ENCODE measurements at regions not wholly inside any gene's neighbourhood (a gene's known extent, or its start where the extent isn't known, plus 50 kb on each side); places are given as distances from the start of the nearest gene placed in this dataset.
"Not testable (repeated sequence)": the region's sequence is repeated elsewhere in the genome, so short reads cannot be mapped to it uniquely, and the experiment has no call there.

DNA sequence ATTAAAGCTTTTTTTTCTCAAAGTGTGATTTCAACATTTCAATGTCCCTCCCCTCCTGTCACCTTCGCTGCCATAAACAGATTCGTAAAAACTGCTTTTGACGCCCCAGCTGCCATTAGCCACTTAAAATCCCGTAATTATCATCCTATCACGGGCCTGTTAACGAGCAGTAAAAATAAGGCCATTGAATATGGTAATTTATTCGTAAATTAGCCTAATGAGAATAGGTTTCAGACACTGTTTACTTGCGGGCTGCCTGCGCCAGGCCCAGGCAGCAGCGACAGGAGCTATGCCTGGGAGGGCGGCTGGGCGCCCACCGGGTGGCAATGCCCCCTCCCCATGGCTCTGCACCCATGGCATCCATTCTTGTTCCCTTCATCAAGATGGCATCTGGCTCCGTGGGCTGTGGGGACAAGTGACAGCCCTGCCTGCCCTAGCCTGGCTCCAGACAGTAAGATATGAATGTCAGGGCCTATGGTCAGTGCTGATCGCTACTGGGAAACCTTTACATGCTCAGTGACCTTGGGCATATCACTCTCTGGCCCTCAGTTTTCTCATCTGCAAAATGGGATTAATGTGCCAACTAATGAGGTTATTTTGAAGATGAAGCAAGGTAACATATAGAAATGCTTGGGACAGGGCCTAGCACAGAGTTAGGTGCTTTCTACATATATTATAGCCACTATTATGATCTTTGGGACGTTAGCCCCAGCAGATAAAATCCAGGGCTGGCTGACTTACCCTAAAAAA lies 500.8 kb downstream of the MN1 start:
- DNase-seq: no peak

DNA sequence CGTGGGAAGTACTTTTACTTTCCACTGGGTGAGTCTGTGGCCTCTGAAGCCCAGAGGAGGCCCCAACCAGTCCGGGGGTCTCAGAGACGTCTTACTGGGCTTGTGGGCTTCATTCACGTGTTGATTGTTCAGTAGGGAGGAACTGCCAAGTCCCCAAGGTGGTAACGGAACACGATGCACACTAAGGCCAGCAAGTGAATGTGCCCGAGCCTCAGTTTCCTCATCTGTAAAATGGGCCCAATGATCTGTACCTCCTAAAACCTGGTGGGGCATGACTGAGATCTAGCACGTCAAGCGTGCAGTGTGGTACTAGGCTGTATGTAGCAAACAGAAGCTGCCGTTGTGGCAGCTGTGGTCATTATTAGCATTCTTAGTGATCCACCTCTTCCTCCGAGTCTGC lies 499.1 kb downstream of the MN1 start:
- DNase-seq: no peak

DNA sequence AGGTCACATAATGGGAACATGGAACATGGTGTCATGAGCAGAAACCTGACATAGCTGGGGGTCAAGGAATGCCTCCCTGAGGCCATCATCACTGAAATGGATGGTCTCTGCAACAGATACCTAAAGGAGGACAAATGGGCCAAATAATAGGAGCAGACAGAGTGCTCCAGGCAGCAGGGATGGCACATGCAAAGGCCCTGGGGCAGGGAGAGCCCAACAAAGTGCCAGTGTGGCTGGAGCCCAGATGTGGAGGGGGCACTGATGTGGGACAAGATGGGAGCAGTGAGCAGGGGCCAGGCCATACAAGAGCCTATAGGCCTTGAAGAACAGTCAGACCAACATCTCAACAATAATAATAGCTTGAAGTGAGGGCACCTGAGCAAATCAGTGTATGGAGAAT lies 497.8 kb downstream of the MN1 start:
- DNase-seq: no peak

DNA sequence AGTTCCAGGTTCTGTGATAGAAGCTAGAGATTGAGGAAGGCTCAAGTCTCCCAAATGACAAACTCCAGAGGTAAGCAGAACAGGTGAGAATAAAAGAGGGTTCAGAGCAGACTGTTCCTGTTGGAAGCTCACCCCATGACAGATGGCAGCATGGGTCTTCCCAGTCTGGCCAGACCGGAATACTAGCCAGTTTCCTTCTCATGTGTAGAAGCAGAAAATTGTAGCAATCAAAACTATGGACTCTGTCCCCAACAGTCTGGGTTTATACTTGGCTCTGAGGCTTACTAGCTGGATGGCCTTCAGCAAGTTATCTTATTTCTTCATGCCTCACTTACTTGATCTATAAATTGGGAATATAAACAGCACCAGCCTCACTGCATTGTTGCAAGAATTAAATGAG lies 494.8 kb downstream of the MN1 start:
- DNase-seq: no peak

DNA sequence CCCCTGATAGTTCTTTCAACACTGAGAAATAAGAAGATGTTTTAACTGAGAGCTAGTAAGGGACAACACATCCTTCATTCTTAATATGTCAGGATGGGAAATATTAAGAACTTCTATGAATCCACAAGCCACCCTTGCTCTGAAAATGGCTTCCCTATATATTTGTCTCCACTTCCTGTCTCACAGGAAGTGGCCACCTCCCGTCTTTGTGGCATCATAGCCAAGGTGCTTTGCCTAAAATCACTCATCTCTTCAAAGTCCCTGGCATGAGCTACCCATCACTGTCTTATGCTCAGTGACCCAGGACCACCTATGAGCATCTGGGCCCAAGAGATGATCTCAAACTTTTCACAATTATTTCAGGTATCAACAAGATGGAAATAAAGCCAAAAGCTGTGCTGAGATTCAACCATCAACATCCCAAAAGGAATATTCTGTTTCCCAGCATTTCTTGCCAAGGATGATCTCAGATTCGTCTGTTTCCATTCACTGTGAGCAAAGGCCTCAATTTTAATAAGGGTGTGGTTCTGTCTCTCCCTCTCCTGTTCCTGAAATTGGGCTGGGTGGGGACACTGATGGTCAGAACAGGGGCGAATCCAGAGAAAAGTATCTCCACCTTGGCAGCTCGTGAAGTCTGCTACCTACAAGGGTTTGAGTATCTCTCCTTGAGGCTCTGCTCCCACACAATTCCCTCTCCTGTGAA lies 493.9 kb downstream of the MN1 start:
- no peak for DNase-seq

DNA sequence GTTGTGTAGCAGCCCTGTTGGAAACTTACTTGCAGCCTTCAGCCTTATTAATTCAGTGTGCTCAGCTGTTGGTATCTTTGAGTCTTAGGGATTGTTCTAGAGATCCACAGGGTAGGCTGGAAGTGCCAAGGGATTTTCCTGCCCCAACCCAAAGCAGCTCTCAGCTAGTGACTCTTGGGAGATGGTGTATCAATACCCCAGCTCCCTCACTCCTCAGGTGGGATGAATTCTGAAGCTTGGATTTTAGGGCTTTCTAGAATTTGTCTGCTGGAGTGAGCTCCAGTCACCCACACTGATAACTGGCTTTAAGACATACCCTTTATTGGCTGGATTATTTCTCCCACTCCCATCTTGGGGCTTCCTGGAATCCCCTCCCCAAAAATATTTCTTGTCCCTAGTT lies 493.0 kb downstream of the MN1 start:
- DNase-seq: no peak

DNA sequence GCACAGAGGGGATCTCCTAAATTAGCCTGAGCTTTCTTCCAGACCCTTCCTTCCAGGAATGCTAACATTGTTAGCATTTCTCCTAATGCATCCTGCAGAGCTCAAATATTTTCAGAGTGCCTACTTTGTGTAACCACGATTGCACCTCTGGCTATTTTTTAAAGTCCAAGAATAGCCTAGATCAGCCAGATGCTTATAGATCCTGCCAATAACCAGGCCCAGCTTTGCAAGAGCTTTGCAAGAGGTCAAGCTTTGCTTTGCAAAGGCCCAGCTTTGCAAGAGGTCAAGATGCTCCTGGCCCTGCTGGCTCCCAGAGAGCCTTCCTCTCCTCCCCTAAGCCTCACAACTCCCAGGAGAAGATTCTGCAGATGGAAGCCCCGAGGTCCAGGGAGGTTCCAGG lies 491.9 kb downstream of the MN1 start:
- no peak for DNase-seq

DNA sequence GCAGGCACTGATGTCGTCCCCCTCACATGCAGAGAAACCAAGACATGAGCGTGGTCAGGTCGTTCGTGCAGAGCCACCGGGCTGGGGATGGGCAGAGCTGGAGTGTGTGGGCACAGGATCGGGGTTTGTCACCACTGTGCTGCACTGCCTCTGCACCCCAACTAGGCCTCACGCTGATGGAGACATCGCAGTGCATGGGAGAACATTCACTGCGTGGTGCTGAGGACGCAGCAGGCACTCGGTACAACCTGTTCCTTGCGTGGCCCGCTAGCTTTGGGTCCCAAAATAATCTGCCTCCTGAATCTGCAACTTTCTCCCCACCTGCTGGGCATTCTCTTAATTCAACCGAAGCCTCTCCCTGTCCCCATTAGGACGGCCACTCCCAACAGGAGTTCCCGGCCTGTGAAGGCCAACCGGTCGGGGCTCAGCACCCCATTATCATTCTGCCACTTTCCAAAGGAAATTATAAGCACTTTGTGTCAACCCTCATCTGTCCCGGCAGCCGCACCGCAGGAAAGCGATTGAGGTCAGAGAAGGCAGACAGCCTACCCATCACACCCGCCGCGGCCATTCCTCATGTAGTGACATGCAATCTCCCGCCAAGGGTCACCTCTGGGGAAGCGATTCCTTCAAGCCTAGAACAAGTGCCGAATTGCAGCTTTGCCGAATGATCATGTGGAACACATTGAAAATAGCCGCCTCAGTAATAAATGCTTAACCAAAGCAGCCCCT lies 490.4 kb downstream of the MN1 start:
- DNase-seq: no peak

DNA sequence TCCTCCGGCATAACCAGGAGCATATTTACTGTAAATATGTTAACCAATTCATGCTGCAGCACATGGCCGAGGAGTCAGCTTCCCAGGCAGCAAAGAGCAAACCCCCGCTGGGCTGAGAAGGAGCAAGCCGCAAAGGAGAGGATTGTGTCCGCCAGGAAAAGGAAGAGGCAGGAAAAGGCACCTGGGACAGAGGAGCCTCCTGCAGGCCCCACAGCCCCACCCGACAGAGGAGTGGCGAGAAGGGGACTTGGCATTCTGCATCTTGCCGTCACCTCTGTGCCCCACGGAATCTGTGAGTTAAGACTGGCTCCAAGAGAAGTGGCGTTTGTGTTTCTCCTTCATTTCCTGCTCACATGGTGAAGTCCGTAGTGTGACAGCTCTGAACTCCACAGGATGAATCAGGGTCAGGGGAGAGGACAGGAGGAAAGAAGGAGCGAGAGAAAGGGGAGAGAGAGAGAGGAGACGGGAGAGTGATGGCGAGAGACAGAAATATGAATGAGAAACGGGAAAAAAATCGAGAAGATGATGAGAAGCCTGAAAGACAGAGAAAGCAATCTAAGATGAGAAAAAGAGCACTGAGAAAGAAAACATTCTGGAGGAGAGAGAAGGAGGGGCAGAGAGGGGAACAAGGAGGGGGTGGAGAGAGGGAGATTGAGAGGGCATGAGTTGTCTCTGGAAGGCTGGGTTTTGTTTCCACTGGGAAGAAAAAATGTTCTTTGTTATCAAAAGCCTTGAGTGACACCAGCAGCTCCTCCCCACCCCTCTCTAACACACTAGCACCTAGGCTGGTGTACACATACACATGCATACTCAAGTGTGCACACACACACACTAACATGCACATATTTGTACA lies 489.6 kb downstream of the MN1 start:
- no peak for DNase-seq

DNA sequence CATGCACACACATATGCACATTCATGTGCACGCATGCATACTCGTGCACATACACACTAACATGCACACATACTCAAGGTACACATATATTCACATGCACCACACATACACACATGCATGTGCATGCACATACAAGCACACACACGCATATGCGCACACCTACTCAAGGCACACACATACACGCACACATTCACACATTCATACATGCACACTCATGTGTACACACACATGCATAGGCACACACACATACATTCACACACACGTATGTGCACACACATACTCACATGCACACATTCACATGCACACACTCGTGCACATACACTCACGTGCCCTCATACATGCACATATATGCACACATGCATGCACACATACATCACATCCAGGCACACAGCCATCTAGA lies 489.0 kb downstream of the MN1 start:
- no peak for DNase-seq

DNA sequence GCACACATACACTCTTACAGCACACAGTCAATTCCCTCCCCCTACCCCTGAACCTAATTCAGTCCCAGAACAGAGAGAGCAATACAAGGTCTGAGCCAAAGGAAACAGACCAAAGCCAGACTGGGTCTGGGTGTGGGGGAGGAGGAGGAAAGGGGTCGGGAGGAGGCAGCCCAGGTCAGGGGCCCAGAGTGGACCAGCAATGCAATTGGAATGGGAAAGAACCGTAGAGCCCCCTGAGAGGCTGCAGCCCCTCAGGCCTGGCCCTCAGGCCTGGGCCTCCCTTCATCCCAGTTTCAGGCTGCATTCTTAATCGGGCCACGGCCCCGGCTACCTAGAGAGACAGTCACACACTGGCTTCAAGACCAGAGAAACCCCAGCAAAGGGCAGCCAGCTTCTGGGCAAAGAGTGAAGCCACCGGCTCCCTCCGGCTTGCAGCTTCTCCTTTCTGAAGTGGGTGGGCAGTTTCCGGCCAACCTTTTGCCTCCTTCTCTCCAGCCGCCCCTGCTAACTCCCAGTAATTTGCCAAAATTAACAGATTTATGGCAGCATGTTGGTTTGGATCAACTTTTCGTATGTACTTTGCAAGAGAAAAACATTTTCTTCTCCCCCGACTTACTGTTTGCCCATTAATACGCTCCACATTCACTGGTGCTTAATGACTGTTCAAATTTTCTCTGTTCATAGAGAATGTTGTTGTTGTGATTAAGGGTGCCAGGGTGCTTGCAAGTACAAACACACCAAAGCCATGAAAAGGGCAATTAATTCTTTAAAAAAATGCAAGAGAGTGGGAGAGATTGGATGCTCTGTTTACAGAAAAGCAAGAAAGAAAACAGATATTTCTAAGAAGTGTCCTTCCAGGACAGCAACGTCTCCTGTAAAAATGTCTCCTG lies 488.3 kb downstream of the MN1 start:
- DNase-seq: peak; percentile 31

DNA sequence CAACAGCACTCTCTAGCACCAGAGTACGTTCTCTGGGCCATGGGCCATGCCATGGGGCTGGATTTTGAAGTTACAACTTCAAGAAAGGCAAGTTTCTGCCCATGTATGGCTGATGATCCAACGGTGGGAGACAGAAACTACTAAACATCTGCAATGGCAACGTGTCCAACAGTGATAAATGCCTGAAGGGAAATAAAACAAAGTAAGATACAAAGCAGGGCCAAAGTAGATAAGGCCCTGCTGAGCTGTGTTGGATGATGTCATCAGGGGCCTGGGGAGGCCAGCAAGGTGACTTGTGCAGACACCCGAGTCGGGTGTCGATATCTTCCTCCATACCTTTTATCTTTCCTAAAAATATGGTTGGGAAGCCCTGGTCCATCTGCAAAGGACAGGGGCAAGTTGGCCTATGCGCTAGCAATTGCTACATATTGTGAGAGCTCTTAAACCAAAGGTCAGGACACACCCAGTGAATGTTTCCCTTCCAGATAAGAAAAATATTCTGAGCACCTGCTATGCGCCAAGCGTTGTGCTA lies 487.2 kb downstream of the MN1 start:
- DNase-seq: peak; percentile 93

DNA sequence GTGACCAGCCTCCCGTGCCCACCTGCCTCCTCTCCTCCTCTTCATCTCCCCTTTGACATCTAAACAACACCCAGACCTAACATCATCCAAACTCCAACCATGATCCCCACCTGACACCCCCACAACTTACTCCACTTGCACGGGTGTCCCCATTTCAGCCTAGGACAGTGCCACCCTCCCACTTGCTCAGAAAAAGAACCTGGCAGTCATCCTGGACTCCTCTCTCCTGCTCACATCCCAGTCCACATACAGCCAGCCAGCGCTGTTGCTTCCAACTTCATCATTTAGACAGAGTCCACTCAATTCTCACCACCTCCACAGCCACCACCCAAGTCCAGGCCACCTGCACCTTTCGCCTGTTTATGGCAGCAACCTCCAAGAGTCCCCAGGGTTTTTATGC lies 485.7 kb downstream of the MN1 start:
- no peak for DNase-seq

DNA sequence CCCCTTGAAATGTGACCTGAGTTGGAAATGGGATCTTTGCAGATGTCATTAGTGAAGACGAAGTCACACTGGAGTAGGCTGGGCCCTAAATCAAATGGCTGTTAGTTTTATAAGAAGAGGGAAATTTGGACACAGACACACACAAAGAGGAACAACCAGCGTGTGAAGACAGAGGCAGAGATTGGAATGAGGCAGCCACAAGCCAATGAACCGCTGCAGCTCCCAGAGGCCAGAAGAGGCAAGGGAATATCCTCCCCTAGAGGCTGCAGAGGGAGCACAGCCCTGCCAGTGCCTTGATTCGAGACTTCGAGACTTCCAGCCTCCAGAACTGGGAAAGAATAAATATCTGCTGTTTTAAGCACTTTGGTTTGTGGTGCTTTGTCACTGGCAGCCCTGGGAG lies 484.5 kb downstream of the MN1 start:
- DNase-seq: peak; percentile 31

DNA sequence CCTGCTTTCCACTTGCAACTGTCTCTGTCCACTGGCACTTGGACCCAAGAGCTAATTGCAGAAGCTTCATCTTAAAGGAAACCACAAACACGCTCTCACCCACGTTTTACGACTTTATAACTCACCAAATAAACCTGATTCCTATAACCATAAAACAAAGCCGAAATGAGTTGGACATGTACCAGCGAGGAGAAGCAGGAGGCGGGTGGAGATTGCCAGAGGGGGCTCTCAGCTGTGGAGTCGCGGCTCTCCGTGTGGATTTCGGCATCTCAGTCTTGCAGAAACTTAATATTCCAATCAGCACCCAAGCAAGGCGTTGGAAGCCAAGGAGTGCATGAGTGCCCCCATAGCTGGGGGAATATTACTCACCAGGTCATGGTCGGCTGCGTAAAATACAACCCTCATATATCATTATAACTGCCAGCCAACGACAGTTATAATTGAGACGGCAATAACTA lies 483.6 kb downstream of the MN1 start:
- peak; percentile 53 for DNase-seq

DNA sequence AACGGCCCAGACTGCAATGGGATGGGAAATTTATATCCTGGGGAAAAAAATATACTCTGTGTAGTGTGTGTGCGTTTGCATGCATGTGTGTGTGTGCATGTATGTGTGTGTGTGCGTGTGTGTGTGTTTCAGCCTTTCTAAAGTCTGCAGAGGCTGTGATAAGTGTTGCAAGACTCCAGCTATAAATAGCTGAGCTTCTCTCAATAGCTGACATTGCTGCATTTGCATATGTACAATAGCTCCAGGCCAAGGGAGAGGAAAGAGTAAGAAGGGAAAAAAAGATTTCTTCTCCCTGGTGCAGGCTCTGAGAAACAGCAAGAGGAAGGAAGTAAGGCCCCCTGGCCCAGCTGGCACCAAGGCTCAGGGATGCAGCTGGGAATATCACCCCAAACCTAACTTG lies 483.0 kb downstream of the MN1 start:
- peak; percentile 76 for DNase-seq

DNA sequence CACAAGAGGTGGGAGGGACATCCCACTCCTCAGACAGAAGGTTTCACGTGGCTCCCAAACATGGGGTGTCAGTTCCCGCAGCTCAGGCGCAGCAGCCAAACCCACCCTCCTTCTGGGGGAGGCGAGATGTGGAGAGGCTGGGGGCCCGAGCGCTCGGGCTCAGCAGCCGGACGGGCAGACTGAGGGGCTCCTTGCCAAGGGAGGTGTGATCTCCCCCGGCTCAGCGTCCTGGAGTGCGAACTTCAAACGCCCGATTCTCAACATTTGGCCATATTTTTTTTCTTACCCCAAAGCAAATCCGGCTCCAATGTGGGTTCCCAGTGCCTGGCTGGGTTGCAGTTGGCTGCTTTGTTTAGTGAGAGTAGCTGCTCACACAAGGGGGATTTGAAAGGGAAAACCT lies 477.9 kb downstream of the MN1 start:
- no peak for DNase-seq

DNA sequence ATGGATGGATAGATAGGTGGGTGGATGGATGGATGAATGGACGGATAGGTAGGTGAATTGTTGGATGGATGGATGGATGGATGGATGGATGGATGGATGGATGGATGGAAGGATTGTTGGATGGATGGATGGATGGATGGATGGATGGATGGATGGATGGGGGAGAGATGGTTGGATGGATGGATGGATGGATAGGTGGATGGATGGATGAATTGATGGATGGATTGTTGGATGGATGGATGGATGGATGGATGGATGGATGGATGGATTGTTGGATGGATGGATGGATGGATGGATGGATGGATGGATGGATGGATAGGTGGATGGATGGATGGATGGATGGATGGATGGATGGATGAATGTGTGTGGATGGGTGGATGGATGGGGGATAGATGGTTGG lies 476.6 kb downstream of the MN1 start:
- DNase-seq: not testable (repeated sequence)

DNA sequence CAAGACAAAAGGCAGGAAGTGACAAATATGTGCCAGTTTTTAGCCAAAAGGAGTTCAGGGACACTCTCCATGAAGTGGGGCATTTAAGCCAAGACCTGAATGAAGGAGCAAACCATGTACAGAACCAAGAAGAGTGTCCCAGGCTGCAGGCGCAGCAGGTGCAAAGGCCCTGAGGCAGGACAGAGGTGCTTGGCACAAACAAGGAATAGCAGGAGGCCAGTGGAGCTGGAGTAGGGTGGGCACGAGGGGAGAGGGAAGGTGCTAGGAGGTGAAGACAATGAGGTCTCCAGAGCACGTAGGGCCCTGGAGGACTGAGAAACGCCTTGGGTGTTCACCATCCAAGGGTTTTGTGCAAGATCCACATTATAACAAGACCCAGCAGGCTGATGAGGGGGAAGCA lies 474.1 kb downstream of the MN1 start:
- DNase-seq: no peak

DNA sequence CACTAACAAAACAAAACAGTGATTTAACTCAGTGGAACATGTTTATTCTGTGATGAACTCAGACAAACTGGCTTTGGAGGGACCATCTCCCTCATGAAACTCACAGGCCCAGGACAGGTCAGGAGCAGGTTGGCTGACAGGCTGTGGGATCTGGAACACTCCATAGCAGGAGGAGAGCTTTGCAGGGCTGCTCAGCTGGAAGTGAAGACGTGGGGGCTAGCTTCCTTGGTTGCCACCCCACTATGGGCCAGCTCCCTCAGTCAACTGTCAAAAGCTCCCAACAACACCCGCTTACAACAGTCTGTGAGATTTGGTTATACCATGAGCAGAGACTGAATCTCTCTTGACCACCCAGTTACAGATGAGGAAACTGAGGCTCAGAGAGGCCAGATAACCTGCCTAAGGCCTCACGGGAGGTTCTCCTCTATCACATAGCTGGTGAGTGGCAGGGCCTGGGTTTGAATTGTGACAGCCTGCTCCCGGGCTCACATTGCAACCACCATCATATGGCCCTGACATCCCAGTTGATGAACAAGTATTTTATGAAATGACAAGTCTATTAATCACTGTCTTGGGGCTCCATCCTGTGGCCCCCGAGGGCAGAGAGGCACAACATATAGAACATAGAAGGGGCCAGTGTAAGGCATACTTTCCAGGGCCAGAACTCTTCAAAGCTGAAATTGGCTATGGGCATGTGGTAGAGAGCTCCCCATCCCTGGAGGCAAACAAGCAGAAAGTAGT lies 473.4 kb downstream of the MN1 start:
- peak; percentile 40 for DNase-seq
